Smooth muscle cell (in vitro differentiated cells): ENCODE measurements at regions not wholly inside any gene's neighbourhood (a gene's known extent, or its start where the extent isn't known, plus 50 kb on each side); places are given as distances from the start of the nearest gene placed in this dataset.

Experiments
- DNase-seq: peaks from one replicate; lab custom pipeline; 2025; ENCODE audit not compliant: unreplicated experiment; lab: John Stamatoyannopoulos, UW
- H2AFZ ChIP-seq: fragments of 200-600 bp; sonication (generic); 2 replicates; pipeline ENCODE4 v1.6.0; 2016; ENCODE audit warnings: antibody characterized with exemption, low read depth, mild to moderate bottlenecking
- H3F3A ChIP-seq: fragments of 200-600 bp; sonication (generic); 2 replicates; pipeline ENCODE4 v1.6.0; 2017; ENCODE audit warnings: antibody characterized with exemption, low read depth
- H3K27ac ChIP-seq: fragments of 200-600 bp; sonication (generic); 2 replicates; pipeline ENCODE4 v1.5.1; 2016; ENCODE audit warnings: low read depth, mild to moderate bottlenecking
- H3K27me3 ChIP-seq: fragments of 200-600 bp; sonication (generic); 2 replicates; pipeline ENCODE4 v1.6.1; 2016; ENCODE audit warnings: low read depth, mild to moderate bottlenecking
- H3K36me3 ChIP-seq: fragments of 200-600 bp; sonication (generic); 2 replicates; pipeline ENCODE4 v1.5.1; 2016; ENCODE audit warnings: low read depth
- H3K4me1 ChIP-seq: fragments of 200-600 bp; sonication (generic); 2 replicates; pipeline ENCODE4 v1.5.1; 2016; ENCODE audit warnings: low read depth
- H3K4me2 ChIP-seq: fragments of 200-600 bp; sonication (generic); 2 replicates; pipeline ENCODE4 v1.6.0; 2016; ENCODE audit warnings: mild to moderate bottlenecking
- H3K4me3 ChIP-seq: fragments of 200-600 bp; sonication (generic); 2 replicates; pipeline ENCODE4 v1.5.1; 2016; ENCODE audit warnings: mild to moderate bottlenecking
- H3K79me2 ChIP-seq: fragments of 200-600 bp; sonication (generic); 2 replicates; pipeline ENCODE4 v1.6.0; 2016; ENCODE audit warnings: low read depth, mild to moderate bottlenecking
- H3K9ac ChIP-seq: fragments of 200-600 bp; sonication (generic); 2 replicates; pipeline ENCODE4 v1.6.0; 2016; ENCODE audit warnings: low read depth
- H3K9me3 ChIP-seq: fragments of 200-600 bp; sonication (generic); replicated peaks from 2 replicates; pipeline ENCODE4 v1.5.1; 2016; ENCODE audit warnings: low read depth
- H4K20me1 ChIP-seq: fragments of 200-600 bp; sonication (generic); 2 replicates; pipeline ENCODE4 v1.6.0; 2016; ENCODE audit warnings: low read depth
- WGBS: methylation state at CpG from one replicate; pipeline ENCODE4 v1.1.7; 2016; ENCODE audit warnings: low lambda C conversion rate; 5-methylcytosine and 5-hydroxymethylcytosine counted together
- TF ChIP-seq, protein P1 (sequence below): fragments of 200-600 bp; sonication (generic); IDR thresholded peaks from 2 replicates; pipeline ENCODE4 v1.5.1; 2017; ENCODE audit warnings: borderline replicate concordance, mild to moderate bottlenecking, antibody characterized with exemption; ENCODE audit not compliant: insufficient read depth, poor library complexity, severe bottlenecking

GRCh38 chr12:30153981-30154380 lies 370.2 kb upstream of the TMTC1 start:
- H4K20me1 ChIP-seq: no peaks in the 10 kb centered on the region
- H2AFZ ChIP-seq: no peak overlapping the region
- no peak overlapping the region for H3K9ac ChIP-seq
- H3K4me3 ChIP-seq: no peak overlapping the region
- WGBS: 96% methylated on average over 1 of the region's 1 CpG
- no peaks in the 10 kb centered on the region for H3K4me1 ChIP-seq
- H3K27me3 ChIP-seq: no peaks in the 10 kb centered on the region
- no peaks in the 10 kb centered on the region for H3K36me3 ChIP-seq
- no peaks in the 10 kb centered on the region for H3F3A ChIP-seq
- TF ChIP-seq, protein P1, sequence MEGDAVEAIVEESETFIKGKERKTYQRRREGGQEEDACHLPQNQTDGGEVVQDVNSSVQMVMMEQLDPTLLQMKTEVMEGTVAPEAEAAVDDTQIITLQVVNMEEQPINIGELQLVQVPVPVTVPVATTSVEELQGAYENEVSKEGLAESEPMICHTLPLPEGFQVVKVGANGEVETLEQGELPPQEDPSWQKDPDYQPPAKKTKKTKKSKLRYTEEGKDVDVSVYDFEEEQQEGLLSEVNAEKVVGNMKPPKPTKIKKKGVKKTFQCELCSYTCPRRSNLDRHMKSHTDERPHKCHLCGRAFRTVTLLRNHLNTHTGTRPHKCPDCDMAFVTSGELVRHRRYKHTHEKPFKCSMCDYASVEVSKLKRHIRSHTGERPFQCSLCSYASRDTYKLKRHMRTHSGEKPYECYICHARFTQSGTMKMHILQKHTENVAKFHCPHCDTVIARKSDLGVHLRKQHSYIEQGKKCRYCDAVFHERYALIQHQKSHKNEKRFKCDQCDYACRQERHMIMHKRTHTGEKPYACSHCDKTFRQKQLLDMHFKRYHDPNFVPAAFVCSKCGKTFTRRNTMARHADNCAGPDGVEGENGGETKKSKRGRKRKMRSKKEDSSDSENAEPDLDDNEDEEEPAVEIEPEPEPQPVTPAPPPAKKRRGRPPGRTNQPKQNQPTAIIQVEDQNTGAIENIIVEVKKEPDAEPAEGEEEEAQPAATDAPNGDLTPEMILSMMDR: no peak
- no peak overlapping the region for H3K27ac ChIP-seq
- H3K79me2 ChIP-seq: no peaks in the 10 kb centered on the region
- no peak overlapping the region for H3K4me2 ChIP-seq
- DNase-seq: no peak
- no peaks in the 10 kb centered on the region for H3K9me3 ChIP-seq

DNA sequence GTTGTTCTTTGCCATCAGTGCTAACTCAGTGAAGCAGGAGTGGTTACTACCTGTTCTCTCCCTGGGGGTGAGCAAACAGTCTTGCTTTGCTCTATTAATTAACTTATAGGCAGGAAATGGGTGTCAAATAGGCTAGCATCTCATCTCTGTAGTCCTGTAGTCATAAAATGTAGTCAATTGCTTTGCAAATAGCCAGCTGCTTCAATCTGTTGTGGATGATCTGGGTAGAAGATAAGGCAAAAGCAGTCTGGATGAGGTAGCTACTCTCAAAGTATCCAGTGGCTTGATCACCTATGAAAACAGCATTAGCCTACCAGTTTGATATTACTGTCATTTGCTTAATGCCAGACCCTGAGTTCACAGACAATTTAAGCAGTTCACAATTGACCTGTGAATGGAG lies 369.0 kb upstream of the TMTC1 start:
- Histone ChIP-seq H3K79me2 (no peaks in the 10 kb centered on the region), H3K9ac (no peak overlapping the region), H3K4me2 (no peak overlapping the region), H3K27me3 (no peaks in the 10 kb centered on the region), H3K36me3 (no peaks in the 10 kb centered on the region), H3K4me1 (no peaks in the 10 kb centered on the region), H3K4me3 (no peak overlapping the region), H3K9me3 (no peaks in the 10 kb centered on the region), H4K20me1 (no peaks in the 10 kb centered on the region), H2AFZ (no peak overlapping the region), H3F3A (no peaks in the 10 kb centered on the region), H3K27ac (no peak overlapping the region)
- no peak for DNase-seq
- TF ChIP-seq, protein P1: no peak

- Histone ChIP-seq H4K20me1 (no peaks in the 10 kb centered on the region), H3K79me2 (no peaks in the 10 kb centered on the region), H3K36me3 (no peaks in the 10 kb centered on the region), H3F3A (no peaks in the 10 kb centered on the region), H3K4me2 (no peak overlapping the region), H3K27ac (no peak overlapping the region), H3K27me3 (no peaks in the 10 kb centered on the region), H3K4me3 (no peak overlapping the region), H3K4me1 (no peaks in the 10 kb centered on the region), H3K9me3 (no peaks in the 10 kb centered on the region), H3K9ac (no peak overlapping the region), H2AFZ (no peak overlapping the region)
- TF ChIP-seq, protein P1: no peak
- 78% methylated on average over 5 of the region's 5 CpGs for WGBS
- no peak for DNase-seq
These were observed 368.1 kb upstream of the TMTC1 start for GRCh38 chr12:30151831-30152230.

DNA sequence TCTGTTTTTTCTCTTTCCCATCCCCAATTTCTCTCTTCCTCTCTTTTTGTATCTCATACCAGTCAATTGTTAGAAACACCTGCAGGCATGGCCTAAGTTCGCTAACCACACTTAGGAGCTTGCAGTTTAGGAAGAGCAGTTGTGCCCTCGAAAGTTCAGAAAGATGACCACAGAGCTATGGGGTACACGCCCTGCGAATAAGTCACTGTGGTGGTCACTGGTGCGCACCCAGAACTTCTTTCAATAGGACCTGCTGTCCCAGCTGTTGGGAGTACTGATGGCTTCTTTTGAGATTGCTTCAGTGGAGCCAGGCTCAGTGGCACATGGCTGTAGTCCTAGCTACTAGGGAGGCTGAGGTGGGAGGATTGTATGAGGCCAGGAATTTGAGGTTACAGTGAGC lies 362.8 kb upstream of the TMTC1 start:
- H3K9ac ChIP-seq: no peak overlapping the region
- no peaks in the 10 kb centered on the region for H3F3A ChIP-seq
- no peak overlapping the region for H3K27ac ChIP-seq
- no peak overlapping the region for H2AFZ ChIP-seq
- no peaks in the 10 kb centered on the region for H4K20me1 ChIP-seq
- TF ChIP-seq, protein P1: no peak
- H3K79me2 ChIP-seq: no peaks in the 10 kb centered on the region
- H3K4me2 ChIP-seq: no peak overlapping the region
- no peaks in the 10 kb centered on the region for H3K27me3 ChIP-seq
- no peak for DNase-seq
- no peaks in the 10 kb centered on the region for H3K4me1 ChIP-seq
- no peak overlapping the region for H3K4me3 ChIP-seq
- 86% methylated on average over 5 of the region's 5 CpGs for WGBS
- H3K9me3 ChIP-seq: no peaks in the 10 kb centered on the region
- no peaks in the 10 kb centered on the region for H3K36me3 ChIP-seq
